ENCODE measurements at regions not wholly inside any gene's neighbourhood (a gene's known extent, or its start where the extent isn't known, plus 50 kb on each side); places are given as distances from the start of the nearest gene placed in this dataset.

DNA sequence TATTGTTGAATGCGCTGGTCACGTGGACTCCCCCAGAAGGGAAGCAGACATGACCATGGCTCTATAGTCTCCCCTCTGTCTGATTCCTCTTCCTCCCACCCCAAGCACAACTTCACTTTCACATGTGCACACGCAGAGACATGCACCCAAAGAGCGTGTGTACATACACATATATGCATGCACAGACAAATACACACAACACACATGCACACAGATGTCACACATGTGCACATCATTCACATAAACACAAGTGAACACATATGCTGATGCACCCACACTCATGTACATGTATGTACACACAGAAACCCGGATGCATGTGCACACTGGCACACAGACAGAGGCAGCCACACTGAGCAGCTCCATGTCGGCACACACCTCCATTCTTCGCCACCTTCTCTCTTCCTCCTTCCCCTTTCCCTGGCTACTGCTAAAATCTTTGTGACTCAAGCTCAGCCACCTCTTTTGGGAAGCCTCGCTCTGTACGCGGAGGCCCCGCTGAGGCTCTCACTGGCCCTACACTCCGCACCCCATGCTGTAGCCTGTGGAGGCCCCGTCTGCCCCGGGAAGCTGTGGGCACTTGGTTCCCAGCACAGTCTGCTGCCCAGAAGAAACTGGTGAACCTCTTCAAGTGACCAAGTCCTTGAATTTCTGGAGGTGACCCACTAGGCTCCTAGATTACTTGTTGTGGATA, 101.6 kb upstream of the TEX51 start:
- peak in 1 of 2 donors; percentile 47 for DNase-seq (ENCODE audit: extremely low spot score in 2 of 2)
- intact Hi-C loops (cut with DNase I) = no loop called here

DNA sequence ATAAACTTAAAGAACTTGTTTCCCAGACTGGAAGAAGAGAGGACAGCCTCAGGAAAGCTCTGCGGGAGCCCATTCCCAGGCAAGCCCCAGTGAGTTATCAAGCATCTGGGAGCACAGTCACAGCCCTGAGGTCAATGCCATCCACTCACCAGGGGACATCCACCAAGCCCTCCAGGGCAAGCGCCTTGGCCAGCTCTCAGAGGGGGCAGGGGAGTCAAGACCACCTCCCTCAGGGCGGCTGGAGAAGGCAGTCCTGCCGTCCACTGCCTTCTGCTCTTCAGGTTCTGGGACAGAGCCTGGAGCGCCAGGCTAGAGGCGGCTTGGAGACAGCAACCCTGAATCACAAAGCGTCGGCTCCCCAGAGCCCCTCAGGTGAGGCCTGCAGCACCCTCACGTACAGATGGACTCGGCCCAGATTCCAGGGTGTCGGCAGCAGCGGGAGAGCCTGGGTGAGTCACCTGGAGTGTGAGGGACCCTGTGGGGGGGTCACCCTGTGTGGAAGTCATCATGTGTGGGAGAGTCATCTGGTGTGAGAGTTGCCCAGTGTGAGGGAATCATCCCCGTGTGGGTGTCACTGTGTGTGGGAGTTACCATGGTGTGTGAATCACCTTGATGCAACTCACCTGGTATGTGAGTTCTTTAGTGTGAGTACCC, 100.9 kb upstream of the TEX51 start:
- Histone ChIP-seq H3K36me3 (no peaks in the 10 kb centered on the region), H3K9me3 (no peaks in the 10 kb centered on the region), H3K27me3 (no peaks in the 10 kb centered on the region), H3K4me1 (no peaks in the 10 kb centered on the region), H3K27ac (no peak overlapping the region), H3K4me3 (no peak overlapping the region)
- DNase-seq (ENCODE audit: extremely low spot score in 2 of 2) = peak; percentile 64 to 91
- intact Hi-C loops (cut with DNase I) = no loop called here
- TF ChIP-seq POLR2A (IDR thresholded peaks at IDR 0.05) (no peak), CTCF (IDR thresholded peaks at IDR 0.05) (no peak), POLR2AphosphoS5 (IDR thresholded peaks at IDR 0.05; ENCODE audit: insufficient read depth in 1 of 2, low read depth in 1 of 2) (no peak)

More for the DNA sequence above, 101.6 kb upstream of the TEX51 start:
- Histone ChIP-seq H3K36me3 (no peaks in the 10 kb centered on the region), H3K4me3 (no peak overlapping the region), H3K4me1 (no peaks in the 10 kb centered on the region), H3K9me3 (no peaks in the 10 kb centered on the region), H3K27me3 (no peaks in the 10 kb centered on the region), H3K27ac (no peak overlapping the region)
- TF ChIP-seq POLR2AphosphoS5 (IDR thresholded peaks at IDR 0.05; ENCODE audit: insufficient read depth in 1 of 2, low read depth in 1 of 2) (no peak), CTCF (IDR thresholded peaks at IDR 0.05) (no peak), POLR2A (IDR thresholded peaks at IDR 0.05) (no peak)

DNA sequence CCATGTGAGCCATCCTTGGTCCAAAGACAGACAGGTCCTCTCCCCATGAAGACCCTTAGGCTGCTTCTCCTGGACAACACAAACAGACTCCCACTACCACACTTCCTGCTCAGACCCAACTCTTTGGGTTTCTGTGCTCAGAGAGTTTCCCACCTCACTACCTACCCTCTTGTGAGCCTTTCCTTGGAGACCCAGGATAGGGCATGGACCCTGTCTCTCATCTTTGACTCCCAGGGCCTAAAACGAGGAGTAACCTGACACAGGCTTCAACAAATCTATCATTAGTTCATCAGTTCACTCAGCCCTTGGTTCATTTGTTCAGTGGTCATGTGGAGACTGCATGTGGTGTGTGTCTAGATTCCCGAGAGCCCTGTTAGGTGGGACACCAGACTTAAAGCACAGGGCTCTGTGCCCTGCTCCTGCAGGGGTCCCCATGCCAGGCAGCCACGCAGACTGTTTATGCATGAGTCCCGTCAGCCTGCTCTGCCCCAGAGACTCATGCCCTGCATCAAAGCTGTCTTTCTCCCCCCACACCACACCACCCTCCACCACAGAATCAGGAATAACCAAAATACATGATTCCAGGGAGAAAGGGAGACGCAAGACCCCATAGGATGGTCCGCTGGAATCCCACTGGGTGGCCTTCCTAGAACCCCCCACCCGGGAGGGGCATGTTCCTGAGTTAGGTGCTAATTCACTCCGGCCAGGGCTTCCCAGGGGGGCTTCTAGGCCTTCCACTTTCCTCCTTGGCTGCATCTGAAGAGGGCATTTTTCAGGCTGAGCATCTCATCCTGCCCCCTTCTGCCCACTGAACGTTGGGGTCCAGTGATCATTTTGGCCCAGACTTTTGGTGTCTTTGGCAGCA, 100.2 kb upstream of the TEX51 start:
- DNase-seq (ENCODE audit: extremely low spot score in 2 of 2) = peak; percentile 62 to 64
- H3K27ac ChIP-seq = no peak overlapping the region
- no peaks in the 10 kb centered on the region for H3K4me1 ChIP-seq
- intact Hi-C loops (cut with DNase I) = no loop called here
- no peaks in the 10 kb centered on the region for H3K36me3 ChIP-seq
- no peak overlapping the region for H3K4me3 ChIP-seq
- no peaks in the 10 kb centered on the region for H3K27me3 ChIP-seq
- no peaks in the 10 kb centered on the region for H3K9me3 ChIP-seq
- TF ChIP-seq POLR2AphosphoS5 (IDR thresholded peaks at IDR 0.05; ENCODE audit: insufficient read depth in 1 of 2, low read depth in 1 of 2) (no peak), CTCF (IDR thresholded peaks at IDR 0.05) (no peak), POLR2A (IDR thresholded peaks at IDR 0.05) (no peak)

- intact Hi-C loops (cut with DNase I) = no loop called here
- DNase-seq (ENCODE audit: extremely low spot score in 2 of 2) = peak in 1 of 2 donors; percentile 11
- Histone ChIP-seq H3K4me3 (no peak overlapping the region), H3K27ac (no peak overlapping the region), H3K27me3 (no peaks in the 10 kb centered on the region), H3K9me3 (no peaks in the 10 kb centered on the region), H3K36me3 (no peaks in the 10 kb centered on the region), H3K4me1 (no peaks in the 10 kb centered on the region)
- TF ChIP-seq POLR2A (IDR thresholded peaks at IDR 0.05) = no peak
- TF ChIP-seq POLR2AphosphoS5 (IDR thresholded peaks at IDR 0.05; ENCODE audit: insufficient read depth in 1 of 2, low read depth in 1 of 2) = no peak
- no peak for TF ChIP-seq CTCF (IDR thresholded peaks at IDR 0.05)
These were observed 99.4 kb upstream of the TEX51 start for GRCh38 chr2:126799301-126799700.
